ENCODE measurements at regions not wholly inside any gene's neighbourhood (a gene's known extent, or its start where the extent isn't known, plus 50 kb on each side); places are given as distances from the start of the nearest gene placed in this dataset.
"Not testable (repeated sequence)": the region's sequence is repeated elsewhere in the genome, so short reads cannot be mapped to it uniquely, and the experiment has no call there.

- no peak for DNase-seq (ENCODE audit: low read depth)
These were observed 185.2 kb downstream of the SHOX2 start for GRCh38 chr3:157920822-157921700.

DNA sequence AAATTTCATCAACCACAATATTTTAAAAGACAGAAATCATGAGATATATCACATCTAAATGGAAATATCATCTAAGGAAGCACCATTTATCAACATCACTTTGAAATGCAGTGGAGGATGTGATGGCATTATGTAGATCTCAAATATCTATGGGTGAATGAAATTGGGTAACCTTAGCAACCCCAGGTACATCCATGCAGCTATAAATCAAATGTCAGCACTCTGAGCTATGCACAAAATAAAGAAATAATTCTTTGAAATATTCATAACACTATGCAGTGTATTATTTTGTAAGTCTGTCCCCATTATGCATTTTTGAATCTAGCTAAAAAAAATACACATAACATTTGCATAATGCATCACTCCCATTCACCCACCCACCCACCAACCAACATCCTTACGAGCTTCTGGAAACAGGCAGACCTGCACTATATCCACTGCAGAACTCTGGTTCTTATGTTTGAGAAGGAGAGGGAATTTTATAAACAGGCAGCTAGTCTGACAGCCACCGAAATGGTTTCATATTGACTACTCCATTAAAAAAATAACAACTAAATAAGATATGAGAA is 186.8 kb downstream of the SHOX2 start:
- DNase-seq (ENCODE audit: low read depth): no peak

- no peak for DNase-seq (ENCODE audit: low read depth)
These were observed 187.8 kb downstream of the SHOX2 start for GRCh38 chr3:157918402-157918801.

DNA sequence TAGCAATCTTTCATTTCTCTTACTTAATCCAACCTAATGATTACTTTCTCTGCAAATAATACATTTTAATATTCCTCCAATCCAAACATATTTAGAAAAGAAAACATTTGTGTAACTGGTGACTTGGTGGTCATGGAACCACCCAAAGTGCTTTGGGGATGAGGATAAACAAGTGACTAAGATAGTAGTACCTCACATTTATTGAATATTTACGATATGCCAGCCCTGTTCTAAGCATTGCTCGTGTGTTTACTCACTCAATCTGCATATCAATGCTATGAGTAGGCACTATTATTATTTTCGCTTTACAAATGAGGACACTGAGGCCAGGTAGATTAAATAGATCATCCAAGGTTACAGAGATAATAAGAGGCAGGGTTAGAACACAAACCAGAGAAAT is 189.5 kb downstream of the SHOX2 start:
- DNase-seq (ENCODE audit: low read depth): no peak

- DNase-seq (ENCODE audit: low read depth): no peak
These were observed 191.3 kb downstream of the SHOX2 start for GRCh38 chr3:157914882-157915281.

DNA sequence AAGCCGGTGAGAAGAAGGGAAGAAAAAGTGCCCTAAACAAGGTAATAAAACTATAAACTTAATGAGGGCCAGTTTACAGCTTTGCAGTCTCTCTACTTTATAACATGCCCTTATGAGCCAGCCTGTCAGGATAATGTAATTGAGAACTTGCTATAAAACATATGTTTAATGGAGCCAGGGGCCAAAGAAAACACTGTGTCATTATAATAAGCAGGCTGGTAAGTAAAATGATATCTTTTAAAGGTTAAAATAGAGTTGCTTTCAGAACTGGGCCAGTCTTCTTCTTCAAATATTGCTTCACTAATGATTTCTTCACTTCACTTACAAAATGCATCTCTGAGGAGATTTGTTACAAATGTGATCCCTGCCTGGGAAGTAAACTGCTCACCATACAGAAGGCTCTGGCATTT is 192.5 kb downstream of the SHOX2 start:
- no peak for DNase-seq (ENCODE audit: low read depth)

GRCh38 chr3:157912514-157913451 is 193.4 kb downstream of the SHOX2 start:
- DNase-seq (ENCODE audit: low read depth): no peak

GRCh38 chr3:157906627-157907026 is 199.6 kb downstream of the SHOX2 start:
- no peak for DNase-seq (ENCODE audit: low read depth)

DNA sequence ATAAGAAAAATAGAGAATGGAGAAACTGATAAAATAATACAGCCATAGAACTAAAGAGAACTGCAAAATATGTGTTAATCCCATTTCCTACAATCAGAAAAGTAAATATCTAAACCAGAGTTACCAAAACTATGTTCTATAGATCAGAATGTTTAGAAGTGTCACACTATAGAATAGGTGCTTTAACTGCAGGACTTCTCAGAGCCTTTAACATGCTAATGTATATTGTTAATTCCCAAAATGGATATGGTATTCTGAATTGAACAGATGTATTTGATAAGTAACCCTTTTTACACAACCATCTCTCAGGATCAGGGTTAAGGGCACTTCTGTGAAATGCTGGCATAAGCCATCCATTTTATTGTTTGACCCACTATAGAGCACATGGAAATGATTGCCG is 200.3 kb downstream of the SHOX2 start:
- no peak for DNase-seq (ENCODE audit: low read depth)

DNA sequence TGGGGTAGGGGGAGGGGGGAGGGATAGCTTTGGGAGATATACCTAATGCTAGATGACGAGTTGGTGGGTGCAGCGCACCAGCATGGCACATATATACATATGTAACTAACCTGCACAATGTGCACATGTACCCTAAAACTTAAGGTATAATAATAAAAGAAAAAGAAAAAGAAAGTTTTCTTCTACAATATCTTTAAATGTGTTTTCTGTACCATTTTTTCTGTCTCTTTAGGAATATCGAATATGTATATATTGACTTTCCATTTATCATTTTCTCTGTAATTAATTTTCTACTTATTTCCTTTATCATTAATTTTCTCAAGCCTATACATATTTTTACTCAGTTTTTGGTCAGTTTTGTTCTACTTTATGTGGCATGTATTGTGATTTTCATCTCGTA is 203.5 kb downstream of the SHOX2 start:
- DNase-seq (ENCODE audit: low read depth): not testable (repeated sequence)

DNA sequence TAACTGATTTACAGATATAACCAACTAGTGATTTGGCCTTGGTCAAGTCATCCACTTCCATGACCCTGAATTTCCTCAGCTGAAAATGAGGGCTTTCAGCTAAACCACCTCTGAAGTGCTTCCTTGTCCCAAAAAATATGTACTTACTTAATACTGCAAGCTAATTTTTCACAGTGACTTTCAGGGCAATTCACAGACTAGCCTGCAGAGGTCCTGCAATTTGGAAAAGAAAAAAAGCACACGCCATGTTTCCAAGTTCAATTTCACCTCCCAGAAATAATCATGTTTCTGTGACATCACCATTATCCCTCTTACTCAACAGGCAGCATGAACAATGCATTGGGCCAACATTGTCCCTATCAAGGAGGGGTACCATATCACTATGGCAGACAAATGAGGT is 218.2 kb downstream of the SHOX2 start:
- DNase-seq (ENCODE audit: low read depth): no peak

DNA sequence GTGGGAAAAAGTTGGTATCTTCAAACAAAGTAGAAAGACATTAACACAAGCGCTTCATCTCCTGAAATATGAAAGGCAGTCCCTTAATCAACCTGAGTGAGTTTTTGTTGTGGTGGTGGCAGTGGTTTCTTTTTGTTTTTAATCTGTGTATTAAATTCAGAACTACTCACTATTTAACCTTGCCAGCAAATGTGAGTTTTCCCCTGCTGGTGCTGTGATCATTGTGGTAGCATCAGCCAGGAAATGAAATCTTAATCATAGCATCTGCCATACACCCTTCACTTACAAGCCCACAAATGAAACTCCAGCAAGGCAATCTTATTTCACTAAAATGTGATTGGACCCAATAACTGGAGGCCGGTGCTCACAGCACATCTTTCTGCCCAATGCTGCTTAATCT is 229.7 kb downstream of the SHOX2 start:
- DNase-seq (ENCODE audit: low read depth): no peak

DNA sequence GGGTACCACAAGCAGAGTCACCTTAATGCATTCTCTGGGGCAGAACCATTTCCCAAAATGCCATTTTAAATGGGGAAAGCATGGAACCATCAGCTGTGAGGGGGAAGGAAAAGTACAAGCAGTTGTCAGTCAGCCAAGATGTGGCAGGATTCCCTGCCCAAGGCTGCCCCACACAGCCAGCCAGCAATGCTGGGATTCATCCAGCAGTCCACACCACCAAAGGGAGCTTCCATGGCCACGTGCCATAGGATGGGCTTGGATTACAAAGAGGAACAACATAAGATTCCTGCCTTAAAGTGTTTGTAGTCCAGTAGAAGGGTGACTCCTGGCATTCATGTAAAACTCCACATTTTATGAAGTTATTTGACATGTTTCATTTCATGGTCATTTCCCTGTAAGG is 233.3 kb downstream of the SHOX2 start:
- no peak for DNase-seq (ENCODE audit: low read depth)

GRCh38 chr3:157871838-157872460 is 234.3 kb downstream of the SHOX2 start:
- DNase-seq (ENCODE audit: low read depth): no peak

- DNase-seq (ENCODE audit: low read depth): no peak
These were observed 235.0 kb downstream of the SHOX2 start for GRCh38 chr3:157871248-157871647.

GRCh38 chr3:157868946-157869345 is 237.3 kb downstream of the SHOX2 start:
- DNase-seq (ENCODE audit: low read depth): no peak

- no peak for DNase-seq (ENCODE audit: low read depth)
These were observed 238.0 kb downstream of the SHOX2 start for GRCh38 chr3:157868196-157868595.

DNA sequence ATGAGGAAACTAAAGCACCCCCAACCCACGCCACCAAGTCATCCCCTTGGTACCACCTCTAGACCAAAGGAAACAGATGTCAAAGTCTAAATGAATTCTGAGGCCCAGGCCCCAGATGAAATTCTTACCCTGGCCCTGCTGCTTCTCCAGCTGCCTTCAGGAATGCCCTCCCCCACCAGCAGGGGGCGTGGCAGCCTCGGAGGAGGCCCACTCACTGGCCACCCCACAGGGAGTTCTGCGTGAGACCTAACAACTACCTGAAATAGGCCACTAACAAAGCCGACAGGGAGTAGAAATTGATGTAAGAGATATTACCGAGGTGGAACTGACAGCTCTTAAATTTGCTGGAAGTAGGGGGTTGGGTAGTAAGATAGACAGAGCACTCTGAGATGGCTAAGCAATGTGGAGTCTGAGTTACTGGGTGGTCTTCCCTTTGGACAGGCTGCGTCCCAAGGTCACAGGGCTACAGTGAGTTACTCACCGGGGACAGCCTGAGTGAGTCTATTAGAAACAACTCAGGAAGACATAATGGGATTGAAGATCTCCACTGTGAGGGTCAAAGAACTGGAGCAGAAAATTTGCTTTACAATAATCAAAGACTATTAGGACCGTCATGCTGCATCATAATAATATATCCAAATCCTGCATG is 240.7 kb downstream of the SHOX2 start:
- DNase-seq (ENCODE audit: low read depth): peak; percentile 14

DNA sequence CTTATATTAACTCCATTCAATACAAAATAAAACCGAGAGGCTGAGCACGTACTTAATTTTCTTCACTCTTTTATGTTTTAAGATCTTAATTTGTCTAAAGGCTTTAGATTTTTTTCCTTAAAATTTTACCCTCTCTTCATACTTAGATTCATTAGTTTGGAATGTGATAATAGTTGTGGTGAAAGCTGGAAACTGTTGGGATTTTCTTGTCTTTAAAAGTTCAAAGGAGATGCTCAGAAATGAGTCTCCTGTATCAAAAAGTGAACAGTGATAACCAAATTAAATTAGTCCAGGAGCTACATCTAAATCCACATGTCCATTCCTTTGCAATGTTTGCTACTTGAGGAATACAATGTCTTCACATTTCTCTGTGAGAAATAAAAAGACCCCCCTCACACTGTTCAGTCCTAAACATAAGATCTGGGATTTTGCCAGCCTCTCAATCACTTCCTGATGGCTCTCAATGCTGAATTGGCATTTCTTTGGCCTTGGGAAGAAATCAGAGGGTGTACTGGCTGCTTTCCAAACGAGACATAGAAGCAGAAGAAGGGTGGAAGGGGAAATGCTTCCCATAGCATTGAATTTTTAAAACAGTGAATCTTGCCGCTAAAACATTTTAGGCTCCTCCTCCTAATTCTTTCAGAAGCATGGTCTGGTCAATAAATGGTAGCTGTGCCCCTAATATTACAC is 245.0 kb downstream of the SHOX2 start:
- DNase-seq (ENCODE audit: low read depth): no peak

DNA sequence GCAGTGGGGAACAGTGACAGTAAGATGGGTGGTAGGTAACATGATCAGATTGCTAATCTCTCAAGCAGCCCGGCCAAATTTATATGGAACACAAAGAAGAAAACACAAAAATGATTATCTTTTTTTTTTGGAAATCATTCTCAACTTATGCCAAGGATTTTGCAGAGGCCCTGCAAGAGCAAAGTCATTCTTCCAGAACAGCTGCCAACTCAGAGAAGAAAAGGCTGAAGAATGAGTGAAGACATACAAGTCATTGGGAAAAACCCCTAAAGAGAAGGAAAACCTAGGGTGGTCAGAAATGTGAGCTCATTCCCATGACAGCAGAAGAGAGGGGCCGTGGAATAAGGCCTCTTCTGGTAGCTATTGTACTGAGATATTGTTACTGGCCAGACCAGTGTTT is 246.7 kb downstream of the SHOX2 start:
- DNase-seq (ENCODE audit: low read depth): no peak

DNA sequence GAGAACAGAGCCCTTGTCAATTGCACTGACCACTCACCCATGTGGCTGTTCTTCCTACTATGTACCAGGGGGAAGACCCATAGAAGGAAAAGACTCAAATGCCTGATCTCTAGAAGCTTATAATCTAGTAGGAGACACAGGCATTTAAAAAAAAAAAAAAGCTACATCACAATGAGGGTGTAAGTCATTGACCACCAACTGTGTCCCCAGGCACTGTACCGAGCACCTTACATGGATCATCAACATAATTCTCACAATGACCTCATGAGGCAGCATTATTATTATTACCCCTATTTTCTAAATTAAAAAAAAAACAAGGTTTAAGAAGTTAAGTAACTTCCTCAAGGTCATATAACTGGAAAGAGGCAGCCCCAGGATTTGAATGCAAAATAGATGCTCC is 247.4 kb downstream of the SHOX2 start:
- DNase-seq (ENCODE audit: low read depth): no peak

Data from stimulated activated CD8-positive, alpha-beta memory T cell treated with anti-CD3 and anti-CD28 coated beads, Interleukin-4, amount 100 ng/mL, for 24 hours (primary cell).